WTC11 (cell line): ENCODE measurements at regions not wholly inside any gene's neighbourhood (a gene's known extent, or its start where the extent isn't known, plus 50 kb on each side); places are given as distances from the start of the nearest gene placed in this dataset.

ENCODE experiments used
- ATF2 ChIP-seq: sonication (generic); formaldehyde crosslinking; IDR thresholded peaks from 2 replicates; pipeline ENCODE4 v1.8.1; 2022; ENCODE audit warnings: low read depth, missing genetic modification reagents, borderline replicate concordance
- ATF6 ChIP-seq: sonication (generic); formaldehyde crosslinking; IDR thresholded peaks from 2 replicates; pipeline ENCODE4 v1.8.1; 2023; ENCODE audit warnings: mild to moderate bottlenecking, missing genetic modification reagents
- CREM ChIP-seq: sonication (generic); formaldehyde crosslinking; IDR thresholded peaks from 2 replicates; pipeline ENCODE4 v1.8.1; 2022; ENCODE audit warnings: mild to moderate bottlenecking, missing genetic modification reagents, moderate library complexity
- CTCF ChIP-seq: fragments of 200-600 bp; IDR thresholded peaks from 2 replicates; pipeline ENCODE4 v1.8.0; 2022; ENCODE audit warnings: antibody characterized with exemption
- FOXP1 ChIP-seq: sonication (generic); formaldehyde crosslinking; IDR thresholded peaks from 2 replicates; pipeline ENCODE4 v1.8.0; 2022; ENCODE audit warnings: missing genetic modification reagents, mild to moderate bottlenecking, moderate library complexity, borderline replicate concordance
- GABPB1 ChIP-seq: sonication (generic); formaldehyde crosslinking; IDR thresholded peaks from 2 replicates; pipeline ENCODE4 v1.8.1; 2023; ENCODE audit warnings: mild to moderate bottlenecking, missing genetic modification reagents
- IRF1 ChIP-seq: sonication (generic); formaldehyde crosslinking; IDR thresholded peaks from 2 replicates; pipeline ENCODE4 v1.8.0; 2023; ENCODE audit warnings: missing genetic modification reagents
- MYBL2 ChIP-seq: sonication (generic); formaldehyde crosslinking; IDR thresholded peaks from 2 replicates; pipeline ENCODE4 v1.8.1; 2023; ENCODE audit warnings: mild to moderate bottlenecking, moderate library complexity, missing genetic modification reagents
- NR3C1 ChIP-seq: sonication (generic); formaldehyde crosslinking; conservative IDR thresholded peaks from 2 replicates; pipeline ENCODE4 v1.8.1; 2023; ENCODE audit warnings: low read depth, mild to moderate bottlenecking, missing genetic modification reagents
- USF2 ChIP-seq: sonication (generic); formaldehyde crosslinking; IDR thresholded peaks from 2 replicates; pipeline ENCODE4 v1.8.1; 2023; ENCODE audit warnings: mild to moderate bottlenecking, missing genetic modification reagents, moderate library complexity
- ZNF121 ChIP-seq: sonication (generic); formaldehyde crosslinking; IDR thresholded peaks from 2 replicates; pipeline ENCODE4 v1.8.0; 2023; ENCODE audit warnings: missing genetic modification reagents
- ZNF138 ChIP-seq: sonication (generic); formaldehyde crosslinking; conservative IDR thresholded peaks from 2 replicates; pipeline ENCODE4 v1.8.1; 2022; ENCODE audit warnings: mild to moderate bottlenecking, moderate library complexity, missing genetic modification reagents

- TF ChIP-seq CTCF (no peak), NR3C1 (no peak), ATF6 (no peak), GABPB1 (CRISPR knock-in tag) (no peak), USF2 (no peak), ATF2 (CRISPR knock-in tag) (no peak), FOXP1 (CRISPR knock-in tag) (no peak), IRF1 (CRISPR knock-in tag) (no peak), CREM (no peak), MYBL2 (CRISPR knock-in tag) (no peak), ZNF138 (CRISPR knock-in tag) (no peak), ZNF121 (CRISPR knock-in tag) (no peak)
Measured at GRCh38 chr4:177512646-177513045, 70.4 kb upstream of the AGA start.
